ENCODE measurements at regions not wholly inside any gene's neighbourhood (a gene's known extent, or its start where the extent isn't known, plus 50 kb on each side); places are given as distances from the start of the nearest gene placed in this dataset.

- TF ChIP-seq ZNF639 (CRISPR knock-in tag; conservative IDR thresholded peaks at IDR 0.05 in 1 of 2, IDR thresholded peaks at IDR 0.05 in 1 of 2) (0 out of 4 replicates have a peak, but pooled peaks of 1 of the 2 experiments have one; percentile 45), NFIC (IDR thresholded peaks at IDR 0.05) (no peak), ZNF3 (CRISPR knock-in tag; IDR thresholded peaks at IDR 0.05) (0 out of 2 replicates have a peak, but pooled peaks have one; percentile 22), SLC30A9 (CRISPR knock-in tag; IDR thresholded peaks at IDR 0.05) (no peak), AFF1 (IDR thresholded peaks at IDR 0.05; ENCODE audit: low read depth in 1 of 2, partially characterized antibody in 2 of 2) (peak in 1 of 2 experiments; percentile 88), EGR1 (conservative IDR thresholded peaks at IDR 0.05) (no peak), ADNP (tag; IDR thresholded peaks at IDR 0.05) (peak; percentile 70), TARDBP (IDR thresholded peaks at IDR 0.05) (no peak), MGA (IDR thresholded peaks at IDR 0.05) (peak; percentile 13; the same call in 1 of the 2 replicates), POLR2G (IDR thresholded peaks at IDR 0.05; ENCODE audit: low read depth, low read length) (no peak), MTA1 (IDR thresholded peaks at IDR 0.05; ENCODE audit: borderline replicate concordance) (peak; percentile 62; the same call in 1 of the 2 replicates)
Observed at GRCh38 chr2:48120759-48121242, 193.7 kb upstream of the FOXN2 start (continued).

Measured in K562 (cell line).